HG03139 (cell line): ENCODE measurements at regions not wholly inside any gene's neighbourhood (a gene's known extent, or its start where the extent isn't known, plus 50 kb on each side); places are given as distances from the start of the nearest gene placed in this dataset.

Experiments
- ATAC-seq: cut with Tn5 transposase; IDR thresholded peaks from one replicate; pipeline ENCODE4 v1.9.1; 2021; ENCODE audit not compliant: unreplicated experiment

DNA sequence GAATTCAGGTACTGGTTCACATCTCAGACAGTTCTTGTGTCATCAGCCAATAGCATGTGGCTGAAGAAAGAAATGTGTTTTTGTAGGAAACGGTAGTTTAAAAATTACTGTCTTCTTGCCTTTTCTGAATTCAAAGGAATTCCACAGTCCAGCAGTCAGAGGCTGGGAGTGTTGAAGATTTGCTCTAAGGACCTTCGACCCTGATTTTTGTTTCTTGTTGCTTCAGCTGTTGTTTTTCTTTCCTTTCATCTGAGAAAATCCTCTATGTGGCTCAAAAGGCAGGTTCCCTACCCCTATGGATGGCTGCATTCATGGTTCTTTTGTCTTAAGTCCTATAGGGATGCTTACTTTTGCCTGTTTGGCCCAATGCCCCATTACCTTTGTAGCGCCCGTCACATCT, 304.9 kb downstream of the TMEM167A start:
- ATAC-seq = no peak

DNA sequence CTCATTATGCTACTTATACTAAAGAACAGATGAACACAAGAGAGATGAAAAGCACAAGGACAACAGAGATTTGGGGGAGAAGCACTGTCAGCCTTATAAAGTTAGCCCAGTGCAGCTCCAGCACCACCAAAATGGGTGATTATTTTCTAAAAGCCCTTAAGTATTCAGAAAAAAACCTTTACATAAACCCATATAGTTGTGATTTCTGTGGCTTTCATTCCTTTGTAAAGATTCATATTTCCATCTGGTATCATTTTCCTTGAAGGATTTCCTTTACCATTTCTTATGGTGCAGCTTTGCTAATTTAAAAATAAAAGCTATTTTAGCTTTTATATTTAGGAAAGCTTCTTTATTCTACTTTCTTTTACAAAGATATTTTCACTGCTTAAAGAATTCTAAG, 311.0 kb downstream of the TMEM167A start:
- ATAC-seq = no peak

DNA sequence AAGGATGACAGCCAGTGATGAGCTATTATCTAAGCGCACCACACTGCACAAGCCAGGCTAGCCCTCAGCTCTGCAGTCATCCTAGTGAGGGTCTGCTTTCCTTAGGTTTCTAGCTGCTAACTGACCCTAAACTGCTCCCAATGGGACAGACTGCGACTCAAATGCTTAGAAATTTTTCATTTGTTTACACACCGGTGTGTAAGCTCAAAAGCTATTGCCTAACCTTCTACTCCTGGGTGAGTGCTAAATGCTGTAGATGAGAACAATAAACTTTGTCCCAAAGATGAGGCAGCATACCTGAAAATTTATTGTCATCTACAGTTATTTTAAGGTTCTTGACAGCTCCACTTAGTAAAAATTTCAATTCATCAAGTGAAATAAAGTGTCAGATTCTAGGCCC, 311.4 kb downstream of the TMEM167A start:
- no peak for ATAC-seq

DNA sequence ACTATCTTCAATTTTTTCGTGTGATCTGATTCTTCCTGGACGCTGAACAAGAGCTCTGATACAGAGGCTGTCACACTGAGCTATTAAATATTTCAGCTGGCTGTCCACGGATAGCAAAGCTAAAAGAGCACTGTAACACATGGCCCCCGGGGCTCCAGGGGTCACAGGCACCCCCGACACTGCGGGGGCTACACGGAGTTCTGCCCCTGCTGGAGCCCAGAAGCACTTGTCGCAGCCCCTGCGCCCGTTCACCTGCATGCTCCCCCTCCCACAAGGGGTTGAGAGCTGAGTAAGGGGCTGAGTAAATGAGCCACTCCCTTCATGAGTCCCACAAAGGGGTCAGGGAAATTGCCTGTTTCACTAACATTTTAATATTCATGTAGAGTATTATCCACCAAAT, 316.3 kb downstream of the TMEM167A start:
- ATAC-seq = no peak

DNA sequence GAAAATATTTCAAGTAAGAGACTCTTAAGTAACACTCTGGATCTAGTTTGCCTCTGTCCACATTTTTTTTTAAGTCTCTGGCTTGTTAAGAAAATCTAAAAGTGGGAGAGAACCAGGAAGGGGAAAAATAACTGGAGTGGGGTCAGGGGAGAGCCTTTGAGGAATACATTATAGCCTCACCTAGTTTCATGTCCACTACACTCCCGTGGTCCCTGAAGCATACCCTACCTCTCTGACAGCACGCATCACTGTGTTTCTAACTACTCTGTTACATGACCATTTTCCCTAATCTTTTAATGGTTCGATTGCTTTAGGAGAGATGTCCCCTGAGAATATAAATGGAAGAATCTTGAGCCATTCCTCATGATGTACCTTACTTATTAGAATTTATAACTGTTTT, 318.3 kb downstream of the TMEM167A start:
- ATAC-seq = no peak

DNA sequence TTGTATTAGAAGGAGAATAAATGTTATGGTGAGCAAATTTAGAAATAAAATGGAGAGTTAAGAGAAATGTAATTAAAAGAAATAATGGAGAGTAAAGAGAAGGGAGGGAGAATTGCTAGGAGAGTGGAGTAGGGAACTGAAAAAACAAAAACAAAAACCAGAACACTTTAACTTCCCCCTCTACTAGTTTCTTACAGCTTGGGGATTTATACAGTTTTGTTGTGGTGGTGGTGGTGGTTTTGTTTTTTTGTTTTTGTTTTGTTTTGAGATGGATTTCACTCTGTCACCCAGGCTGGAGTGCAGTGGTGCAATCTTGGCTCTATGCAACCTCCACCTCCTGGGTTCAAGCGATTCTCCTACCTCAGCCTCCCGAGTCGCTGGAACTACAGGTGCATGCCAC, 322.4 kb downstream of the TMEM167A start:
- ATAC-seq = peak; percentile 82

DNA sequence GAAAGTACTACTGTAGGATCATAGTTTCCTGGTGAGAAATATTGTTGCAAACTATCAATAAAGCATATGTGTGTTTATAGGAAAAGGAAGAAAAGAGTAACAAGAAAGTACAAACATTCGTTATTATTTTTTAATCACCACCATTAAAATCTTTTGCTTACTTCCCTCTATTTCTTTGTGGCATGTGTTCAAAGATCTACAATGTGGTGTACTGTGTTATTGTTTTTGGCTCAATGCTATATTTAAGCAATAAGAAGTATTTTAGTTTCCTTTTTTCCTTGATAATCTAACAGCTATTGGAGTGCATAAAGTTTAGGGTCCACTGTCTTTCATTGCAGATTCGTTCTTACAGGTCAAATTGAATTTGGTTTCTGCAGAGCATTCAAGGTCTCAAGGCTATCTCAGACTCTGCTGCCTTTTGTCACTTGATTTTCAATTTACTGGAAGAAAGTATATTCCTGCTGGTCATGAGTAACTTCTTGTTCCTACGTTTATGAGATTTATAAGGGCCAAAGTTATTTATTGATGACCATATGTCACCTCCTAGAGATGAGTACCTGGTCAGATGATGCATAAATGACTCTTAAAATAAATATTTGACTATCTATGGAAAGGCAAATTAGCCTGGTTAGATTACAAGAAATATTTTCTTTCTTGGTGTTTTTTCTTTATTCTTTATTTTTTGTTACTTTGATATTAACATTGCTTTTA, 323.0 kb downstream of the TMEM167A start:
- ATAC-seq = no peak

DNA sequence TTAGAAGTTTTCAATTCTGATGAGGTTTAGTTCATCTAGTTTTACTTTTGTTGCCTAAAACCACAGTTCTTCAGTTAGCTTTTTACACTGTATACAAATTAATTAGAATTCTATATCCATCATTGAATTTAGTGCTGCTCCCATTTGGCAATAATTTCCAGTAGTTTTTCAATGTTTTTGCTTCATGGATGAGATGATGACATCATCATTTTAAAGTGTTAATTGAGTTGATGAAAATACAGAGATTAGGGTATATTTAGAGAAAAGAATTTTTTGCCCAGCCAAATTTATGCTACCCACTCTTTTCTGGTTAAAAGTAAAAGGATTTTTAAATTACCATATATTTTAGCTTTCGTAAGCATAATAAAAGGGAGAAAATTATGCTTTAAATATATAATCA, 323.8 kb downstream of the TMEM167A start:
- no peak for ATAC-seq

DNA sequence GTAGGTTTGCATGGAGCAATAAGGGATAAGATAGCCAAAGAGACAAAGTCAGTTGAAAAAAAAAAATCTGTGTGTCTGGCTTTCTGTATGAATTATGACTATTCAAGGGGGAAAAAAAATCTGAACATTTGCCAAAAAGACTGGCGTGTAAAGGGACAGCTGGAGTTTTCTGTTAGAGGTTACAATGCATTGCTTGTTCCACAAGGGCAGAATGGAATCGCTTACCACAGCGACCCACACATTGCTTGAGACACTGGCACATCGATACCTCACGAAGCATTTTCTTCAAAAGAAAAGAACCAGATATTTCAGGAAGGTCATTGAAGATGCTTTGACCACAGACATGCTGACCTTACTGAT, 327.8 kb downstream of the TMEM167A start:
- ATAC-seq = no peak

DNA sequence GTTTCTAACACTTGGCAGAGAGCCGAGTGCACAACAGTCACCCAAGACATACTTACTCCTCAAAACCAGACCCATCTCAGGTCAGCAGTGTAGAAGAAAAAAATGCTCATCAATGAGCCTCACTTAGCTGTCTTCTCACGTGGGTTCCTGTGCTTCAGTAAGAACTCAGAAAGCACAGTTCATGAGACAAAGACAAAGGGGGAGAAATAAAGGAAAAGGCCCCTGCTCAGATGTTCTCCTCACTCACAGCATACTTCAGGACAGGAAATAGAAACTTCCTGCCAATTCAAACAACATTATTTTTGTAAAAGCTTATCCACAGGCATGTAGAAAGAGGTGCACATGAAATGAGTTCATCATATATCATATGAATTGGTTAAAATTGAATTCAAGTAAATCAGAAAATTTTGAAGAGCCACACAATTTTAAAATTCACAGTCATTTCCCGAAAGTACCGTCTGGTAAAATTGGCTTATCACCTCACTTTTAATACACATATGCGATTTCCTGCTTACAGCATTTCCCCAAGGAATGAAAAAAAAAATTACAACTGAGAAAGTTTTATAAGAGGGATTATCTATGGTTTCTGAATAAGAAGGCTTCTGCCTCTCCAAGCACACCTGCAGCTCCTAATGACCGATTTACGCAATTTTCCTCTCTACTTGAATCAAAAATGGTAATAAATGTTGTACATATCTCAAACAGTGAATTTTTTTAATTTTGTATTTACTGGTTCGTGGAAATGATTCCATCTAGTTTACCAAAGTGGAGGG, 328.3 kb downstream of the TMEM167A start:
- ATAC-seq = no peak

DNA sequence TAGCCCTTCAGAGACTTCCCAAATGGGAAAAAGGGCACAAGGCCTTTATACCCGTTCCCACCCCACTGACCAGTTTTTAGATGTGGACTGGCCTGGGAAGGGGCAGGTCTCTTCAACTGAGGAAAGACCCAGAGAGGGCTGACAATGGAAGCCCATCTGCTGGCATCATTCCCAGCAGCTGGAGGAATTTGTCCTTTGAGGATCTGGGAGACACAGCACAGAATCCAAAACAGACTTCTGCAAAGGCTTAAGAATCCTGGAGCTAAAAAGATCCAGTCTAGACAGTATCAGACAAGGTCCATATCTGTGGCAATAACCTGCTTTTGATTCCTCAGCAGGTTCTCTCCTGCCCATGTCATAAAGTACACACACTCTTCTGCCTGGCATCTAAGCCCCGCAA, 329.2 kb downstream of the TMEM167A start:
- ATAC-seq = no peak

DNA sequence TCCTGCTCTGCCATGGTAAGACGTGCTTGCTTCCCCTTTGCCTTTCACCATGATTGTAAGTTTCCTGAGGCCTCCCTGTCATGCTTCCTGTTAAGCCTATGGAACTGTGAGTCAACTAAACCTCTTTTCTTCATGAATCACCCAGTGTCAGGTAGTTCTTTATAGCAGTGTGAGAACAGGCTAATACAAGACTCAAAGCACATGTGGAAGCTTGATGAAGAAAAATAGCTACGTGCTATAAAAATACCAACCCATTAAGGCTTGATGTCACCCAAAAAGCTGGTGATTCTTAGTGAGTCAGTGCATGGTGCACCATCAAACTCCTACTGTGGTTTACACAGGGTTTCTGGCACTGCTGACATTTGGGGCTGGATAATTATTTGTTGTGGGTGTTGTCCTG, 332.2 kb downstream of the TMEM167A start:
- ATAC-seq = no peak

DNA sequence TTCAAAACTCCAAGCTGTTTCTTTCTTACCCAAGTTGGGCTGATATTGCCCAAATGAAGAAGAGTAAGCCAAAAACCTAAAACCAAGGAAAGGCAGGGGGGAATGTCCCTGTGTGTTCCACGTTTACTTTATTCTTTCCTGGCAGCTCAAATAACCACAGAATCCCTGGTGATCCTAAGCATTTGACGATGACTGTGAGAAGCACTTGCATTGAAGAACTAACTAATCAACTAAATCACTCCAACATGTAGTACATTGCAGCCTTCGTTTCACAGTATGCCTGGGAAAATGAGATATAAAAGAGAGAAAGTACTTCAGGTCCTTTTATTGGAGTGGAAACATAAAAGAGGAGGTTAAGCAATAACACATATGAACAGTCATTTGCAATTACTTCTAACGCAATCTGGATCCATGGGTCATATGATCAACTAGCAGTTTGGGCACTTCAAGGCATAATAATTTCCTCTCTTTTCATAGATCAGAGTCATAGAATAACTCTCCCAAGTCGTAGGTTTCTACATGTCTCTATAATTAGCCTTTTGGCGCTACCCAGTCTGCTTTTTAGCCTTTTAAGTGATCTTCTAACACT, 338.4 kb downstream of the TMEM167A start:
- no peak for ATAC-seq

DNA sequence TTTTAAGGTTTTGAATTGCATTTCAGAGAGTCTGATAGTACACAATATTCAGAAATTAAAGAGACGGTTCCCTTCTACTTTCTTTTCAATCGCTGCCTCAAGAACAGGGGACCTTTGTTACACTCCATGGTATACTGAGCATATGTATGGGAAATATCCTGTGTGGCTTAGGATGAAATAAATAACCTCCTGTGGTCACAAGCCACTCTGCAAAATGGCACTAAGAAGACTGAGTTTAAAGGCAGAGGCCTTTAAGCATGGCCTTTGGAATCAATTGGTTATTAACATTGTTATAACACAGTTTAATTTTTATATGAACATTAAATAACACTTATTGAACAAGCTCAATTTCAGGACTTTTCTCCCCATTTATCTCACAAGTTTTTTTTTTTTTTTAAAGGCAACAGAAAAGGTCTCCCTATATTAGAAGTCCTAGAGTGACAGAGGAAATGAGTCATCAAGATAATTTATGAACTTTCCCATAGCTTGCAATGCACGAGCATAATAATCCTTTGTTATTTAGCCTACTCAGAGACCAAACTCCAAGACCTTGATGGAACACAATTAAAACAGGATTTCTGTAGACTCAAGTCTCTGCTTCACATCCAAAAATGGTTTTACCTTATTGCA, 341.9 kb downstream of the TMEM167A start:
- no peak for ATAC-seq

DNA sequence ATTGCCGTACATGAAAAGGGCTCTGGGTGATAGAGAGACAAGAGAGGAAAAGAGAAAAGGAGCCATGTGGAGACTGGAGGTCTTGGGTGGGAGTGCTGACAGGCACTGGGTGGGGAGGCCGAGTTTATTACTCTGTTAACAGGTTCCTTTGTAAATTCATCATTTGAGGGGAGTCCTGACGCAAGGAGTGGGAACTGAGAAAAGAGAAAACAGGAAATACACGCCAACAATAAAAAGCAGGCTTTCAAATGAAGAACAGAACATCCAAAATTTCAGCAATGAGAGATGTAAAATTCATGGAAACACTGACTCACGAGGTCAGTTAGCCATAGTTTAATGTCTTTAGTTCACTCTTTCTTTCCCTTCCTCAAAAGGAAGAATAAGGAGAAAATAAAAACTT, 342.8 kb downstream of the TMEM167A start:
- ATAC-seq = no peak

DNA sequence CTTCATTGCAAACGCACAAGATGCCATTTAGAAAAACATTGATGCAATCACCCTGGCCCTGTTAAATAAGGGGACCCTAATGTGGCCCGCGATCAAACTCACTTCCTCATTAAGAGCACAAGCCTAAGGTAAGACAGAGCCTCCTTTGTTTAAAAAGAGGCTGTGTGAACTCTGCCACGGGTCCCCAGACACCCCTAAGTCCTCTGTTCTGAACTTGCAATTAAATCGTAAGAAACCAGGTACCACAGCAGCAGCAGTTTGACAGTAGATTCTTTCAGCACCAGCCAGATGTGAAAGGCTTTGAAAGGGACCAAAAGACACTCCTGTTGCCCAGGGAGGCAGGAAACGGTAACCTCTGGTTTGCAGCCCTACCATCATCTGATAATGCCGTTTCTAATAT, 346.3 kb downstream of the TMEM167A start:
- no peak for ATAC-seq

DNA sequence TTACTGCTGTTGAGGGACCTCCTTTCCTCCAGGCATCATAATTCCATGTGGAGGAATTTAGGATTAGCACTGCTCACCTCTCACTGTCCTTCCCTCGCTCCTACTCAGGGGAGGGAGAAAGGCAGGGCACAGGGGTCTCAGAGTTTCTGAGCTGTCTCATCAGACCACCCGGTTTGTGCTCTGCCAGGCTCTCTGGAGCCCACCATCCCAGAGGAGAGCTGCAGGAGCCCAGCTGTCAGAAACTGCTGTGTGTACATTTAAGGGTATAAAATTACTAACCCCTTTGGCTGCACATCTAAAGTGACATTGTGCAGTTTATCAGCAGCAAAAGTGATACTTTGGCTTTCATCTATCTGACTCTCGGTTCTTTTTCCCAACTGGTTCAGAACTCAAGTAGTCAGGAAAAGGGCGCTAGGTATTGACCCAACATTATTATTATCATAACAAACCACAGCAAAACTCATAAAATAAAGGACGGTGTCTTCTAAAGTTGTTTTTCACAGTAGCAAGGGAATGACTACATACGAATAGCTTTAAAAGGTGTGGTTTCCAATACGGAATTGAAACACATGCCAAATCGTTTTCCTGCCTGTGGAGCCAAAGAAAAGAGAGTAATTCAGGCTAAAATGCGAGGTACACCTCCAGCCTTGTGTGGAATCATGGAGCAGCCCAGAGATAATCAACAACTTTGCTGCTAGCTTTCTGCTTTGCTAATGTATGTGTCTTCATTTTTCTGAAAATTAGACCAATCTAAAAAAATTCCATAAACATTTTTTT, 348.1 kb downstream of the TMEM167A start:
- no peak for ATAC-seq

DNA sequence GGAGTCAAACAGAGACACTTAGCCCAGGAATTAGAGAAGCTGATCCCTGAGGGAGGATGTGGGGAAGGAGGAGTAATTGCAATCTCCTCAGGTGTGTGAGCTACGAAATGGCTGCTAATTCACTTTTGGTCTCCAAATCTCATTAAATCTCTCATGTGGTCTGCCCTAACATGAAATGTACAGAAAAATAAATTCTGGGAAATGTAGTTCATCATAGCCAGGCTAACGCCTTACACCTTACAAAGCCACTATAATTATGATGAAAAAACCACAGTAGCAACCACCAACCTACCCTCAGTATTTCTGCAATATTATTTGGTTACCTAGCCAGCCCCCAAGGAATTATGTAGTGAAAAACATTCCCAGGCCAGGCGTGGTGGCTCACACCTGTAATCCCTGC, 354.0 kb downstream of the TMEM167A start:
- no peak for ATAC-seq

DNA sequence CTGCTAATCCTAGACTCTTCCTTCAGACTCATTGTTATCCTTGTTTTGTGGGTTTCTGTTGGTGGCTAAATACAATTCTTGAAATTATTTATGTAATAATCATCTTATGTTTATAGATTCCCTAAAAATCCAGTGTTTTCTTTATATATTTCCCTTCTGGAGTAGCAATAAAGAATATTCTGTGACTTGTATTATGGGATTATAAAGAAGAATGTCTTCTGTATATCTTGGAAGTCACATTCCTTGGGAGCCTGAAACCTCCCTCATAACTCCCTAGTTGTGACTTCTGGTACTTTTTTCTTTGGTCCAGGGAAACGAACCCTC, 356.1 kb downstream of the TMEM167A start:
- ATAC-seq = no peak

DNA sequence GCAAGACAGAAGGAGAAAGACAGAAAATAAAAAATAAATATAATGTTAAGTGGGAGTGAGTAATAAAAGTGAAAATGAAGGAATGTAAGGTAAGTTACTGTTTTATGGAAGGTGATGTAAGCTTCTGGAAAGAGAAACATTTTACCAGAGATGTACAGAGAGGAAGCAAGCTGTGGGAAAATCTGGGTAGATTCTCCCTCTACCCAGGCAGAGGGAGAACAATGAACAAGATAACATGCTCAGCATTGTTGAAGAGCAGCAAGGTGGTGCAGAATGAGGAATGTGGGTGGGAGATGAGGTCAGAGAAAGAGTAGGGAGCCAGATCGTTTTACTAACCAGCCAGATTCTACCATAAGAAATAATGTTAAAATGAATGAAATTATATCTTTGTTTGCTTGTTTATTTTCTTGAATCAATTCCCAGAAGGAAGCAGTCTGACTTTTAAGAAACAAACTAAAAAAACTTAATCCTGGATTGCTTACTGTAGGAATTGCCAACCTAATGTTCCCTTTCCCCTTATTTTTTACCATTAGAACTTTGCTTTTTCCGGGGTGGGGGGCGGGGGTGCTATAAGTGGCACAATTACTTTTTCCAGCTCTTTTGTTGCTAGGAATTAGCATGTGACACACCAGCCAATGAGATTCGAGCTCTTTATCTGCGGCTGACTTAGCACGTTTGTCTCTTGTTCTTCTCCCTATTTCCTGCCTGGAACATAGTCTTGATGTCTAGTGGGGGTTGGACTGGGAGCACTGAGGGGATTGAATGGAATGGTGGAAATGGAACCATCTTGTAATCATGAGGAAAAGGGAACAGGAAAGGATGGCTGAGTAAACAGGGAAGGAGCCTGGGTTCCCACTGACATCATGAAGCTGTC, 356.7 kb downstream of the TMEM167A start:
- ATAC-seq = no peak
